NCI-H526 treated with DMSO at 0.1 percent for 48 hours (cell line): ENCODE measurements at regions not wholly inside any gene's neighbourhood (a gene's known extent, or its start where the extent isn't known, plus 50 kb on each side); places are given as distances from the start of the nearest gene placed in this dataset.
"Not testable (repeated sequence)": the region's sequence is repeated elsewhere in the genome, so short reads cannot be mapped to it uniquely, and the experiment has no call there.

Experiments
- DNase-seq: peaks from one replicate; lab custom pipeline; 2025; lab: John Stamatoyannopoulos, UW

GRCh38 chr17:73895157-73895556, 250.9 kb upstream of the SDK2 start:
- no peak for DNase-seq

- no peak for DNase-seq
These were observed 252.7 kb upstream of the SDK2 start for GRCh38 chr17:73896966-73897365.

GRCh38 chr17:73899839-73900238, 255.6 kb upstream of the SDK2 start:
- DNase-seq, result no peak

DNA sequence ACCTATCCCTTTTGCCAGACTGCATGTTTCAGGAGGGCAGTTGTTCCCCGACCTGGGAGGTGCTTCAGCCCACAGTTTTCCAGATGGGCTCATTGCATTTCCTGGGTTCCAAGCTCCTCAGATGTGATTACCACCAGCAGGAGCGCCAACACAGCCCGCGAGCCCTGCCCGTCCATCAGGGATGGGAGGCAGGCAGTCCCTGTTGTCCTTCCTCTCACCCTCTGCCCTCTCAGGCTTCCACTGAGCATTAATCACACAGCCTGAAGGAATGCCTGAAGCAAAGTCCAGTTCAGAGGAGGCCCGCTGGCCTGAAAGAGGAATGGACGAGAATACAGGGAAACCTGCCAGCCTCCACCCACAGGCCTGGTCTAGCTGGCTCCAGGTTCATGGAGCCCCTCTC, 256.3 kb upstream of the SDK2 start:
- DNase-seq, result no peak

GRCh38 chr17:73901249-73901648, 257.0 kb upstream of the SDK2 start:
- DNase-seq, result no peak

DNA sequence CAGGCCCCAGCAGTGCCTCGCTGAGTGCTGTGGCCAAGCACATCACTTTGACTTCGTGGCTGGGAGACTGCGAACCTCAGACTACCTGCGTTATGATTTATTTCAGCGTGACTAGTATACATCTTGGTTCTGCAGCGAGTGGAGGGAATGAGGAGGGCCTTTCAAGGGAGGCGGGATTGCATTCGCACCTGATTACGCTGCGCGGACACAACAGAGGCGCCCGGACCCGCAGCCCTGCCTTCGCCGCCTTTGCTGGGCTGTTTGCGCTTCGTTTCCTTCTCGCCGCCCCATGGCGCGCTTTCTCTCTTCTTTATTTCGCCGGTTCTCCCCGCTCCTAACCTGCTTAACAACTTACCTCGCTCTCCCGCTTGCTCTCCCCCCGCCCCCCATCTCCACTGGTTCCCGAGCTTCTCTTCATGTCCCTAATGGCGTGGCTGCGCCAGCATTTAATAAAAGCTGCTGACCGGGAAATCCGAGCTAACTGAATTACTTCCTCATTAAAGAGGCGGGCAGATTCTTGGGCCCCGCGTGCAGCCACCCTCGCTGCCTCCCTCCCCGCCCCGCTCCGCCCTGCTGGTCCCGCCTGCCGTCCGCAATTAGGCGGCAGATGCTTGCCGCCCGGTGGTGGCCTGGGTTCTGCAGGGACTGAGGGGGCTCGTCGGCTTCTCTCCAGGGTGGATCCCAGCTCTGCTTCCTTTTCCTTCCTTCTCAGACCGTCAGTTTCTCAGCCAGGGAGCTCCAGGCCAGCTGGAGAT, 257.6 kb upstream of the SDK2 start:
- peak; percentile 41 for DNase-seq

DNA sequence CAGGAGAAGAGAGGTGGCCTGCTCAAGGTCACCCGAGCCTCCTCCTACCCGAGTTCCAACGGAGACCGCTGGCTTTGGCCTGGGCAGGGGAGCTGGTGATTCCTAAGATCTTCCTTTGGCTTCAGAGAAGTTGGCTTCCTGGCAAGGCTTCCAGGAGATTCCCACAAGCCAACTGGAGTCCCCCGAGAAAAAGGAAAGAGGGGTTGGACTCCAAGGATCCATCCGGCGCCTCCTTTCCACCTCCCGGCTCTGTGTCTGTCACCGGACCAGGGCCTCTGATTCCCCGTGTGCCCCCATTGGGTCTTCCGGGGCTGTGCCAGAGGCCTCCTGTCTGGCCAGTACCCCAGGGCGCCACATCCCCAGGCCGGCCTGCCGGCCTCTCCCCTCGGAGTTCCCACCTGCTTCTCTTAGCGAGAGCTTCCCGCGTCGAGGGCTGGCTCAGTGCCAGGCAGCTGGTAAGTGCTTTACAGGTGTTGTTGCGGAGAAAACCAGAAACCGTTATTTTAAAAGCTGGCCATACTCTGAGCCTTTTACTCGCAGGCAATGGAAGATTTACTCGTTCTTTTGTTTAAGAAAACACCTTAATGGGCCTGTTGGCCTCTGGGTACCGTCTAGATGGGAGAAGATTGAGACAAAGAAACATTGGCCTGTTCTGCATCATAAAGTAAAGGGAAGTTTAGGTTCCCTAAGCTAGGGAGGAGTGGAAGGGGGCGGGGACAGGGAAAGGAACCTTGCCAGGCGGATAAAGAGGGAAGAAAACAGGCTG, 258.4 kb upstream of the SDK2 start:
- DNase-seq, result no peak

- no peak for DNase-seq
These were observed 262.9 kb upstream of the SDK2 start for GRCh38 chr17:73906896-73907870.

DNA sequence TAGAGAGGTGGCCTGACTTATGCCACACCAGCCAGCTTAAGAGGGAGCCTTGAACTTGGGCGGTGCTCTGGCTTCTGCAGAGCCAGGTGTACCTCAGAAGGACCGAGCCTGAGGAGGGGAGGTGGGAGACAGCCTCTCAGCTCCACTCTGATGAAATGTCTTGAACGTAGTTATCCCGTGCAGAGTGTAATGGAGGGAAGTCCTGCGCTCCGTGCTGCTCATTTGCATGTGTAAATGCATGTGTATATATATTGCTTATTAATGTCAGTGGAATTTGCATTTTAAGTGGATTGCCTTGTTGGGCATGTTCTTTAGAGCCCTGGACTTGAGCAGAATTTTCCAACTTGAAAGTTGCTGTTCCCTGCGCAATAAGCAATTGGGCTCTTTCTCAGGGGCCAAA, 264.9 kb upstream of the SDK2 start:
- peak; percentile 86 for DNase-seq

DNA sequence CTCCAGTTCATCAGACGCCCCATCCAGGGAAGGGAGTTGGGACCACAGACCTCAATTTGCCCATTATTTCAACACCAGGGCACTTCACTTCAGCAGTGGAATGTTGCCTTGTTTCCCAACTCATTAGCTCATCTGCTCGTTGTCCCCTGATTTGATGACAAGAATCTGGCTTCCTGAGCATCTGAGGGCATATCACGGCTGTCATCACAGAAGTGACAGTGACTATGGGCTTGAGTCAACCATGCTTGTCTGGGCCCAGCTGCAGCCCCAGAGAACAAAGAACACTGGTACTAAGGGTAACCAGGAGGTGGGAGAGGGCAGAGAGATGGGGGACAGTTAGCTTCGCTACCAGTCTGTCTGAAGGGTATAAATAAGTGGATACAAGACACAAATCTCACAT, 266.0 kb upstream of the SDK2 start:
- no peak for DNase-seq

DNA sequence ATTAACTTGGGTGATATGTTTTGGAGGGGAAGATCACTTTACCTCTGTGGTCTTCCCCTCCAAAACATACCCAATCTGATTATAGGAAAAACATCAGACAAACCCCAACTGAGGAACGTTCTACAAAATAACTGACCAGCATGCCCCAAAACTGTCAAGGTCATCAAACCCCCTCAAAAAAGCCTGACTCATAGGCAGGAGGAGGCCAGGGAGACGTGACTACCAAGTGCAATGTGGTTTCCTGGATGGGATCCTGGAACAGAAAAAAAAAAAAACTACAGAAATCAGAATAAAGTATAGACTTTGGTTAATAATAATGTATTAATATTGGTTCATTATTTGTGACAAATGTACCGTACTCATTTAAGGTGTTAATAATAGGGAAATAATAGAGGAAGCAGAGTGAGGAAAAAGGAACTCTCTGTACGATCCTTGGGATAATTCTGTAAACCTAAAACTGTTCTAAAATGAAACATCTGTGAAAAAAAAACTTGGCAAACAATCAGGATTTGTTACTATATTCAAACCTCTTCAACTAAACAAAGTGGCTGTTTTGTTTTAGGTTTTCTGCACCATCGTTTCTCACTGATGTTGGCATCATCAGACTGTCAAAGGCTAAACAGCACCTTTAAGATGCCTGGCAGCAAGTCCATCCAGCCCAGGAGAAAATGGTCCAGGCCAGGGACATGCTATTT, 266.7 kb upstream of the SDK2 start:
- no peak for DNase-seq

GRCh38 chr17:73911726-73912372, 267.6 kb upstream of the SDK2 start:
- DNase-seq, result no peak

DNA sequence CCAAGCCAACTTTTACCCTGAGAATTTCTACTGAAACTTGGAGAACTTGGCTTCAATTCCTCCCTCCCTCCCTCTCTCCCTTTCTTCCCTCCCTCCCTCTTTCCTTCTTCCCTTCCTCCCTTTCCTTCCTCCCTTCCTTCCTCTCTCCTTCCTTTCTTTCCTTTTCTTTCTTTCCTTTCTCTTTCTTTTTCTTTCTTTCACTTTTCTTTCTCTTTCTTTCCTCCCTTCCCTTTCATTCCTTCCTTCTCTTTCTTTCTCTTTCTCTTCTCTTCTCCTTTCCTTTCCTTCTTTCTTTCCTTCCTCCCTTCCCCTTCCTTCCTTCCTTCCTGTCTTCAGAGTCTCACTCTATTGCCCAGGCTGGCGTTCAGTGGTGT, 268.1 kb upstream of the SDK2 start:
- DNase-seq, result no peak

DNA sequence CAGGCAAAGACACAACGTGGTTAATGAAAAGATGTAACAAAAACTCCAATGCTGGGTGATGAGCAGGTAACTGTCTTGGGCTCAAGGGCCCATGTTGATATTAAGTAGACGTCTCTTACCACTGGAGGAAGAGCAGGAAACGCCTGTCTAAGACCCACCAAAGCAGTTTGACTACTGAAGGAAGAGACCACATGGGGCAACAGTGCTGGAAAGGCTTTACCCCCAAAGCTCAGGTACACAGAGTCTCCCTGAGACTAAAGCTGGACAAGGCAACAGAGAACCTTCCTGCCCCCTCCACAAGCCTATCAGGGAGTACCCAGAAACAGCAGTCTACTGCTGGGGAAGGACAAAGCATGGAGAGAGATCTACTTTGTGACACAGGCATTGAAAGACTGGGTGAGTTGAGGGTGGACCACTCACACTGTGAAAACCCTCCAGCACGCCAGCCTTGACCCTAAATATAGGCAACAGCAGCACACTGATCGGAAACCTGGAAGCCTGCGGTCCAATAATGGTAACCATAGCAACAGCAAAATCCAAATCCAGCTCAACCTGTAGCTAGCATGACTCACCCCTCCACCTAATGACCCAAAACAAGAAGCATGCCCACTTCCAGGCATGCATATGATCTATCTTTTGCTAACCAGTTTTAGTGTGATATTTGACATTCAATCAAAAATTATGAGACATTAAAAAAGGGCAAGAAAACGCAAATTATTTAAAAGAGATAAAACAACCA, 270.5 kb upstream of the SDK2 start:
- no peak for DNase-seq

DNA sequence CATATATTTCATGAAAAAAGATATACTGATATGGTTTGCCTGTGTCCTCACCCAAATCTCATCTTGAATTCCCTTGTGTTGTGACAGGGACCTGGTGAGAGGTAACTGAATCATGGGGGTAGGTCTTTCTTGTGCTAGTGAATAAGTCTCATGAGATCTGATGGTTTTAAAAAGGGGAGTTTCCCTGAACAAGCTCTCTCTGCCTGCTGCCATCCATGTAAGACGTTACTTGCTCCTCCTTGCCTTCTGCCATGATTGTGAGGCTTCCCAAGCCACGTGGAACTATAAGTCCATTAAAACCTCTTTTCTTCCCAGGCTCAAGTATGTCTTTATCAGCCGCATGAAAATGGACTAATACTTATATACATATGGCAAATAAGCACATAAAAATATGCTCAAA, 274.8 kb upstream of the SDK2 start:
- DNase-seq, result not testable (repeated sequence)

- DNase-seq, result no peak
These were observed 277.1 kb upstream of the SDK2 start for GRCh38 chr17:73921306-73921705.

DNA sequence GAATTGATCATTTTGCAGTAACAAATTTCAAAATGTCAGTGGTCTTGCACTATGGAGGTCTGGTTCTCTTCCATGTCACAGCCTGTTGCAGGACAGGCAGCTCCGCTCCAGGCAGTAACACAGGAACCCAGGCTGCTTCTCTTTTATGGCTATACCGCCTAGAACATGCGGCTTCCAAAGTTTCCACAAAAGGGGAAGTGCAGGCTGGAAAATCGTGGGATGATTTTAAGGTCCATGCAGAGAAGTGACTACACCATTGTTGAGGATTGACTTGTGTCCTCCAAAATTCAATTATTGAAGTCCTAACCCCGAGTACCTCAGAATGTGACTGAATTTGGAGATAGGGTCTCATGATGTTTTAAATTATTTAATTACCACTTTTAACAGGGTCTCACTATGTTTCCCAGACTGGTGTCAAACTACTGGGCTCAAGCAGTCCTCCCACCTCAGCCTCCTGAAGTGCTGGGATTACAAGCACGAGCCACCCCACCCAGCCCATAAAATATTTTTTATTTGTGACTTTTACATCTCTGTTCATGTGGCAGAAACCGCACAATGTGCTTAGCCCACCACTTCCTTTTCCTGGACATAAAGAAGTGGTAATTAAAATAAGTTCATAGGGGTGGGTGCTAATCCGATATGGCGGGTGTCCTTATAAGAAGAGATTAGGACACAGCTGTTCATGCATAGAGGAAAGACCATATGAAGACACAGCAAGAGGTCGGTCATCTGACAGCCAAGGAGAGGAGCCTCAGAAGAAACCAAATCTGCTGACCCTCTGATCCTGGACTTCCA, 279.2 kb upstream of the RPL38 start:
- DNase-seq, result no peak

GRCh38 chr17:73924909-73925186, 278.6 kb upstream of the RPL38 start:
- DNase-seq, result no peak

- DNase-seq, result no peak
These were observed 273.5 kb upstream of the RPL38 start for GRCh38 chr17:73929860-73930430.
